IMR-90 (cell line): ENCODE measurements at regions not wholly inside any gene's neighbourhood (a gene's known extent, or its start where the extent isn't known, plus 50 kb on each side); places are given as distances from the start of the nearest gene placed in this dataset.

Experiments
- ATAC-seq: fragments of 200-7000 bp; cut with Tn5 transposase; 2 replicates; pipeline ENCODE4 v1.9.1; 2020; ENCODE audit warnings: low read depth, mild to moderate bottlenecking, moderate library complexity
- BruUV-seq: library from RNA; stranded (reverse); fragments of 400-500 nt; replicated peaks from 2 replicates; lab custom pipeline; 2021; lab: Mats Ljungman, UMichigan
- CTCF ChIA-PET: fragments of 300-600 bp; formaldehyde crosslinking; extraction: SDS; loops from one replicate; lab custom pipeline; 2021; ENCODE audit warnings: antibody characterized with exemption; lab: Yijun Ruan, JAX
- POLR2A ChIA-PET: fragments of 300-600 bp; sonication (Branson Sonifier 250); formaldehyde crosslinking; loops from one replicate; lab custom pipeline; 2022; ENCODE audit warnings: antibody characterized with exemption; ENCODE audit not compliant: unreplicated experiment; lab: Charles Lee
- DNase-seq: peaks from one replicate; pipeline ENCODE4 v3.0.0; 2013
- H2AFZ ChIP-seq: replicated peaks from 2 replicates; pipeline ENCODE3; 2013; ENCODE audit warnings: low read length, mild to moderate bottlenecking; ENCODE audit not compliant: poor library complexity
- H2AK5ac ChIP-seq: 2 replicates; pipeline ENCODE4 v1.6.1; 2013; ENCODE audit warnings: low read depth, low read length, inconsistent platforms
- H2AK9ac ChIP-seq: replicated peaks from 2 replicates; pipeline ENCODE3; 2013; ENCODE audit warnings: mild to moderate bottlenecking, low read depth, low read length, moderate library complexity; ENCODE audit not compliant: poor library complexity
- H2BK120ac ChIP-seq: 2 replicates; pipeline ENCODE4 v1.6.1; 2013; ENCODE audit warnings: low read depth, low read length, inconsistent platforms
- H2BK15ac ChIP-seq: 3 replicates; pipeline ENCODE4 v1.6.1; 2013; ENCODE audit warnings: low read depth, low read length, inconsistent platforms
- H2BK20ac ChIP-seq: 2 replicates; pipeline ENCODE4 v1.6.1; 2013; ENCODE audit warnings: low read depth, mild to moderate bottlenecking, inconsistent platforms, low read length, moderate library complexity
- H2BK5ac ChIP-seq: 2 replicates; pipeline ENCODE4 v1.6.1; 2013; ENCODE audit warnings: mild to moderate bottlenecking, low read depth, low read length, inconsistent platforms; ENCODE audit not compliant: poor library complexity, severe bottlenecking
- H3K14ac ChIP-seq: replicated peaks from 2 replicates; pipeline ENCODE4 v1.6.1; 2013; ENCODE audit warnings: low read depth, low read length, inconsistent platforms
- H3K18ac ChIP-seq: 2 replicates; pipeline ENCODE4 v1.6.1; 2013; ENCODE audit warnings: low read depth, low read length, control low read depth
- H3K23ac ChIP-seq: 2 replicates; pipeline ENCODE4 v1.6.1; 2013; ENCODE audit warnings: low read depth, low read length, inconsistent platforms
- H3K27ac ChIP-seq: 2 replicates; pipeline ENCODE4 v1.5.1; 2013; ENCODE audit warnings: mild to moderate bottlenecking, control low read depth, low read length; ENCODE audit not compliant: insufficient read depth
- H3K27me3 ChIP-seq: 2 replicates; pipeline ENCODE4 v1.6.1; 2013; ENCODE audit warnings: low read length; ENCODE audit not compliant: control insufficient read depth, insufficient read depth
- H3K36me3 ChIP-seq: 2 replicates; pipeline ENCODE4 v1.6.1; 2013; ENCODE audit warnings: low read length, mixed read lengths; ENCODE audit not compliant: control insufficient read depth, insufficient read depth
- H3K4ac ChIP-seq: 2 replicates; pipeline ENCODE4 v1.6.1; 2013; ENCODE audit warnings: low read depth, low read length, inconsistent platforms
- H3K4me1 ChIP-seq: 2 replicates; pipeline ENCODE4 v1.6.1; 2013; ENCODE audit warnings: low read length, mixed read lengths; ENCODE audit not compliant: control insufficient read depth, insufficient read depth
- H3K4me2 ChIP-seq: 2 replicates; pipeline ENCODE4 v1.6.1; 2013; ENCODE audit warnings: low read depth, mild to moderate bottlenecking, control low read depth, low read length, moderate library complexity
- H3K4me3 ChIP-seq: 2 replicates; pipeline ENCODE4 v1.5.1; 2013; ENCODE audit warnings: low read depth, mild to moderate bottlenecking, control low read depth, low read length, moderate library complexity; ENCODE audit not compliant: insufficient read depth
- H3K56ac ChIP-seq: 2 replicates; pipeline ENCODE4 v1.6.1; 2013; ENCODE audit warnings: low read length, inconsistent platforms; ENCODE audit not compliant: insufficient read depth; ENCODE audit errors: extremely low read depth
- H3K79me1 ChIP-seq, 2 experiments: 2 replicates each; pipeline ENCODE4 v1.6.1; 2013; ENCODE audit warnings: low read length in 2 of 2, inconsistent platforms in 1 of 2, low read depth in 1 of 2
- H3K9ac ChIP-seq: 2 replicates; pipeline ENCODE4 v1.6.1; 2013; ENCODE audit warnings: low read depth, low read length, control low read depth
- H3K9me1 ChIP-seq: 2 replicates; pipeline ENCODE4 v1.6.1; 2013; ENCODE audit warnings: low read length, inconsistent platforms; ENCODE audit not compliant: insufficient read depth
- H3K9me3 ChIP-seq: 2 replicates; pipeline ENCODE4 v1.6.1; 2013; ENCODE audit warnings: low read length; ENCODE audit not compliant: control insufficient read depth, insufficient read depth
- H4K20me1 ChIP-seq: 2 replicates; pipeline ENCODE4 v1.6.1; 2013; ENCODE audit warnings: low read length, inconsistent platforms; ENCODE audit not compliant: insufficient read depth
- H4K5ac ChIP-seq: 2 replicates; pipeline ENCODE4 v1.6.1; 2013; ENCODE audit warnings: mild to moderate bottlenecking, low read depth, low read length, control low read depth
- H4K8ac ChIP-seq, 2 experiments: 2 replicates each; pipeline ENCODE4 v1.6.1; 2013; ENCODE audit warnings: low read depth in 2 of 2, low read length in 2 of 2, control low read depth in 1 of 2, inconsistent platforms in 1 of 2
- H4K91ac ChIP-seq: 2 replicates; pipeline ENCODE4 v1.6.1; 2013; ENCODE audit warnings: low read depth, low read length, inconsistent platforms; ENCODE audit not compliant: insufficient read depth
- POLR2A ChIP-seq: IDR thresholded peaks from 2 replicates; pipeline ENCODE4 v1.6.1; 2012; ENCODE audit warnings: mild to moderate bottlenecking, low read depth, low read length
- RCOR1 ChIP-seq: IDR thresholded peaks from 2 replicates; pipeline ENCODE4 v1.6.1; 2012; ENCODE audit warnings: mild to moderate bottlenecking, low read length, improper control_type of control experiment; ENCODE audit not compliant: insufficient replicate concordance
- RFX5 ChIP-seq: IDR thresholded peaks from 2 replicates; pipeline ENCODE4 v1.8.0; 2012; ENCODE audit warnings: low read depth, mild to moderate bottlenecking, low read length, moderate library complexity
- WGBS, 2 experiments: methylation state at CpG; one replicate each; pipeline versions ENCODE4 v1.1.5 to v1.1.7; 2013; ENCODE audit warnings: missing lambda C conversion rate in 2 of 2; ENCODE audit not compliant: insufficient read length in 1 of 2; ENCODE audit errors: extremely low coverage in 2 of 2; 5-methylcytosine and 5-hydroxymethylcytosine counted together
- dilution Hi-C: fragments of 300-500 bp; cut with HindIII; formaldehyde crosslinking; loops from one replicate; pipeline ENCODE4 v1.14.3; 2018; ENCODE audit warnings: low sequenced_read_pairs; ENCODE audit not compliant: unreplicated experiment
- in situ Hi-C: fragments of 300-500 bp; cut with MboI; formaldehyde crosslinking; loops from 3 replicates; pipeline ENCODE4 v1.14.3; 2019; ENCODE audit warnings: low sequenced_read_pairs, inconsistent platforms, mixed read lengths
- intact Hi-C: fragments of 100-400 bp; cut with micrococcal nuclease; formaldehyde crosslinking; loops from 2 replicates; pipeline ENCODE4 v1.10.0; 2022

DNA sequence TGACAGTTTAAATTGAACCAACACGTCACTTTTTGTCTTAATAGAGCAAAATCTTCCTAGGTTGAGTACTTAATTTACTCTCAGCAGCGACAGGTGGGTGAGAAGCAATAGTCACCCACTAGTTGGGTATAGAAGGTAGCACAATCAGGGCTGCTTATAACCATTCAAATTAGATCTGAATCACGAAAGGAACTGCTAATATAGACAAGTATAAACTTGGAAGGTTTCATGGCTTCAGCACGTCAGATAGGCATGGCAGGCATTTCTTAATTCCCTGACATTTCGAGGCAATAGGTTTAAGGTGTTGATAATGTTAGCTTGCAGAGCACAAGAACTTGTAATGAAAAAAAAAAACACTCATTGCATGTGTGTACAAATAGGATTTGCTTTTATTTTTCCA is 853.4 kb downstream of the PCDH7 start:
- no peaks in the 10 kb centered on the region for H3K27me3 ChIP-seq
- no peak overlapping the region for H4K8ac ChIP-seq
- H2BK20ac ChIP-seq = no peak overlapping the region
- BruUV-seq = no TSS peak
- H3K36me3 ChIP-seq = no peaks in the 10 kb centered on the region
- DNase-seq (no peak), ATAC-seq (no peak)
- H3K4me2 ChIP-seq = no peak overlapping the region
- H3K23ac ChIP-seq = no peak overlapping the region
- H3K9ac ChIP-seq = no peak overlapping the region
- dilution Hi-C loops = no loop called here
- no peak for TF ChIP-seq RFX5
- no peak for TF ChIP-seq RCOR1
- TF ChIP-seq POLR2A = no peak
- H4K91ac ChIP-seq = no peak overlapping the region
- no peak overlapping the region for H3K14ac ChIP-seq
- in situ Hi-C loops = no loop called here
- H3K18ac ChIP-seq = no peak overlapping the region
- H2AK9ac ChIP-seq = no peak overlapping the region
- ChIA-PET CTCF (no interaction called here), POLR2A (no interaction called here)
- H3K9me3 ChIP-seq = no peaks in the 10 kb centered on the region
- H2AFZ ChIP-seq = no peak overlapping the region
- H2AK5ac ChIP-seq = no peak overlapping the region
- H3K27ac ChIP-seq = no peak overlapping the region
- no peak overlapping the region for H2BK5ac ChIP-seq
- H3K4me1 ChIP-seq = no peaks in the 10 kb centered on the region
- H3K79me1 ChIP-seq = no peaks in the 10 kb centered on the region
- no peak overlapping the region for H3K4me3 ChIP-seq
- H3K4ac ChIP-seq = no peak overlapping the region
- no peaks in the 10 kb centered on the region for H3K9me1 ChIP-seq
- no peak overlapping the region for H3K56ac ChIP-seq
- no CpG with 5 or more reads among the region's 5 CpGs for WGBS, 2 experiments
- intact Hi-C loops = no loop called here
- no peak overlapping the region for H4K5ac ChIP-seq
- H2BK15ac ChIP-seq = no peak overlapping the region
- H2BK120ac ChIP-seq = no peak overlapping the region
- H4K20me1 ChIP-seq = no peaks in the 10 kb centered on the region
